Fibroblast of villous mesenchyme (primary cell): ENCODE measurements at regions not wholly inside any gene's neighbourhood (a gene's known extent, or its start where the extent isn't known, plus 50 kb on each side); places are given as distances from the start of the nearest gene placed in this dataset.

Experiments used
- DNase-seq: peaks from one replicate; pipeline ENCODE4 v3.0.0-alpha.2; 2010; ENCODE audit warnings: low read depth
- H3K4me3 ChIP-seq: 2 replicates; pipeline ENCODE4 v1.5.1; 2011; ENCODE audit warnings: low read depth, mild to moderate bottlenecking, low read length
- TF ChIP-seq, protein P1 (sequence below): IDR thresholded peaks from 2 replicates; pipeline ENCODE4 v1.5.1; 2012; ENCODE audit warnings: low read depth, mild to moderate bottlenecking, low read length; ENCODE audit not compliant: insufficient read depth

DNA sequence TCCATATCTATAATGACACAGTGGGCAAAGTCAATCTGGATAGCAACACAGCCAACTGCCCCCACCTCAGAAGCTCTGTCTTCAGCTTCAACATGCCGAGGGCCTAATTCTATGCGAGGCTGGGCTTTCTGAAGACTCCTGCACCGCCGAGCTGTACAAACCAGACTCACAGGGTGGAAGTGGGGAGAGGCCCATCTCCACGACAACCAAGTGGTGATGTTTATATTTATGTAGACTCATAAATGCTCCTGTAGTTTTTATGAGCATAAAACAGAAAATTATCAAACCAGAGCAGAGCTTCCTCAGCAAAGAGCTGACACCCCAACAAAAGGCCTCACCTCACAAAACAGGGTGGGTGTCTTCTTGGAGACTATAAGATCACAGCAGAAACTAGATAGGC lies 77.0 kb upstream of the LGALSL start:
- TF ChIP-seq, protein P1, sequence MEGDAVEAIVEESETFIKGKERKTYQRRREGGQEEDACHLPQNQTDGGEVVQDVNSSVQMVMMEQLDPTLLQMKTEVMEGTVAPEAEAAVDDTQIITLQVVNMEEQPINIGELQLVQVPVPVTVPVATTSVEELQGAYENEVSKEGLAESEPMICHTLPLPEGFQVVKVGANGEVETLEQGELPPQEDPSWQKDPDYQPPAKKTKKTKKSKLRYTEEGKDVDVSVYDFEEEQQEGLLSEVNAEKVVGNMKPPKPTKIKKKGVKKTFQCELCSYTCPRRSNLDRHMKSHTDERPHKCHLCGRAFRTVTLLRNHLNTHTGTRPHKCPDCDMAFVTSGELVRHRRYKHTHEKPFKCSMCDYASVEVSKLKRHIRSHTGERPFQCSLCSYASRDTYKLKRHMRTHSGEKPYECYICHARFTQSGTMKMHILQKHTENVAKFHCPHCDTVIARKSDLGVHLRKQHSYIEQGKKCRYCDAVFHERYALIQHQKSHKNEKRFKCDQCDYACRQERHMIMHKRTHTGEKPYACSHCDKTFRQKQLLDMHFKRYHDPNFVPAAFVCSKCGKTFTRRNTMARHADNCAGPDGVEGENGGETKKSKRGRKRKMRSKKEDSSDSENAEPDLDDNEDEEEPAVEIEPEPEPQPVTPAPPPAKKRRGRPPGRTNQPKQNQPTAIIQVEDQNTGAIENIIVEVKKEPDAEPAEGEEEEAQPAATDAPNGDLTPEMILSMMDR, result no peak

DNA sequence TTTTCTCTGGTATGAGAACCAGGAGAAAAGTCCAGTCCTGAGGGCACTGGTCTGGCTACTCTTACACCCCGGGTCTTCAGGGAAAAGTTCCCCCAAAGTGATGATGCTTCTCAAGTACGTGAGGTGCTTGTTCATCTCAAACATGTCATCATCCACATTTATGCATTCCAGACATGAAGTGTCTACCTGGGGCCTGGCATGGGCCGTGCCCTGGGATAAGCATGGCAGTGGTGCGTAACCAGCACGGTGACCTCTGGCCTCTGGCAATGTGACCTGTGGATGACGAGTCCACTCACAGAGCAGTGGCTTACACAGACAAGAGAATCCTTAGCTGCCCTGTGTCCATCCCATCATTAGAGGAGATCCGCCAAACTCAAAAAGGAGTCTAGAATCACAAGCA lies 74.8 kb upstream of the LGALSL start:
- H3K4me3 ChIP-seq, result no peak overlapping the region
- TF ChIP-seq, protein P1, result no peak
- no peak for DNase-seq

More for the DNA sequence above, 77.0 kb upstream of the LGALSL start:
- H3K4me3 ChIP-seq, result no peak overlapping the region
- peak; percentile 48 for DNase-seq

DNA sequence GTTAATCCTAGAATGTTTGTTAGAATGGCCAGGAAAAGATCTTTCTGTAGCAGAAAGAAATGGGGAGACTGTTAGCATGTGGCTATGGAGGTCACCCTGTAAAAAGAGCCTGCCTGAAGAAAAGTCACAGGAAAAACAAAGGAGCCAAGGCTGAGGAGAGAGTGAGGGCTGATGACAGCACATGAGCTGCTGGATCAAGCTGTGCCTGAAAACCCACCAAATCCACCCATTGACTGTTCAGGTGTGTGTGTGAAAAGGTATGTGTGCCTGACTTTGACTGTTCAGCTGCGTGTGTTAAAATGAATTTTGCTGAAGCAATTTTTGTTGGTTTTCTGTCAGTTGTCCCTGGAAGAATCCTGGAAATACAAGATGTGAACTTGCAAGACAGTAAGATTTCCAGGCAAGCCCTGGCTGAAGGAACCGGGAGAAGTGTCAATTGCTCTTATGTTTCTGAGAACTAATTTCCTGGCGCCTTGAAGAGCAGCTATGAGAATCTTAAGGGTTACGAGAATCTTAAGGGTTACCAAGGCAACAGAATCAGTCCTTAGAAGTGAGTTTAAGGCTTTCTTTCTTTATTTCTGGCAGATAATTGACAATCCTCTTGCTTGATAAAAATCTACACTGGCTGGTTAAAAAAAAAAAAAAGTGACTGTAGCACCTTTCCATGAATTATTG lies 73.0 kb upstream of the LGALSL start:
- no peak for DNase-seq
- no peak overlapping the region for H3K4me3 ChIP-seq
- TF ChIP-seq, protein P1, result no peak

DNA sequence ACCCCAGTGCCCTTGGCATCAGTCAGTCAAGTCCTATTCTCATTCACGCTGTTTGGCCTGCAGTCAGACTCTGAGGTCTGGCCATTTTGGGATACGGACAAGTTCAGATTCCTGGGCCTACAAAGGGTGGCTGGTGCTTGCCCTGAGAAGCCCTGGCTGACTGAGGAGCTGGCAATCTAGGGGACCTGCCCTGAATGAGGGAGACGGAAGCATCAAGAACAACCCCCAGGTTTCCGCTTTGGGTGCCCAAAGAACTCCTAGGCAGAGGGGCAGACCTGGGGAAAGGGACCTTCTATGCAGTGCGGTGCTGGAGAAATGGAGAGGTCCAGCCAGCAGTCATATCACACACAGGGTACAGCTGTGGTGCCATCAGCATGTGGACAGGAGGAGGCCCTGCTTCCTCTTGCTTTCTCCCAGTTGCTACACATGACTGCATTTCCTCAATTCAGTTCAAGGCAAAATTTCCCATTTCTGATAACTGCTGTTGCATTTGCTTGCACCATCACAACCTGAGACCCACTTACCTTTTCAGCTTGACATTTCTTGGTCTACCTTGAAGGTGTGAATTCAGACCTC lies 70.9 kb upstream of the LGALSL start:
- TF ChIP-seq, protein P1, result no peak
- DNase-seq, result no peak
- H3K4me3 ChIP-seq, result no peak overlapping the region

GRCh38 chr2:64383881-64384280 lies 70.1 kb upstream of the LGALSL start:
- no peak for DNase-seq
- TF ChIP-seq, protein P1, result no peak
- H3K4me3 ChIP-seq, result no peak overlapping the region

GRCh38 chr2:64386676-64387075 lies 67.3 kb upstream of the LGALSL start:
- TF ChIP-seq, protein P1, result no peak

More at GRCh38 chr2:64386676-64387075, 67.3 kb upstream of the LGALSL start:
- no peak overlapping the region for H3K4me3 ChIP-seq
- no peak for DNase-seq
